AG08396 (cell line): ENCODE measurements at regions not wholly inside any gene's neighbourhood (a gene's known extent, or its start where the extent isn't known, plus 50 kb on each side); places are given as distances from the start of the nearest gene placed in this dataset.
A peak's percentile ranks its signal among the peaks of the same experiment; 100 is the strongest.
"Not testable (repeated sequence)": the region's sequence is repeated elsewhere in the genome, so short reads cannot be mapped to it uniquely, and the experiment has no call there.

Experiments
- DNase-seq: peaks from one replicate; pipeline ENCODE4 v3.0.0; 2012; ENCODE audit warnings: low spot score, mixed read lengths

DNA sequence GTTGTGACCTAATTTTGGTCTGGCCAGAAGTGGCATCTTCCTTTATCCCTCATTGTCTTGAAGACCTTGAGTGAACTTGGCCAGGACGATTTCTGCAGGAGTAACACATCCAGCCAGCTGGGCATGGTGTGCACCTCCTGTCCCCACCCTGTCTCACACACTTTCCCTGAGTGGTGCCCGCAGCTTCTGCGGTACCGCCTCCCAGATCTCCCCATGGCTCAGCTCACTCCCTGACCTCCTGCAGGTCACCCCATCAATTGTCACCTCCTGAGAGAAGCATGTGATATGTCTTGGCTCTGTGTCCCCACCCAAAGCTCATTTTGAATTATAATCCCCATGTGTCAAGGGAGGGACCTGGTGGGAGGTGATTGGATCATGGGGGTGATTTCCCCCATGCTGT is 50.2 kb upstream of the TP53I11 start:
- no peak for DNase-seq

DNA sequence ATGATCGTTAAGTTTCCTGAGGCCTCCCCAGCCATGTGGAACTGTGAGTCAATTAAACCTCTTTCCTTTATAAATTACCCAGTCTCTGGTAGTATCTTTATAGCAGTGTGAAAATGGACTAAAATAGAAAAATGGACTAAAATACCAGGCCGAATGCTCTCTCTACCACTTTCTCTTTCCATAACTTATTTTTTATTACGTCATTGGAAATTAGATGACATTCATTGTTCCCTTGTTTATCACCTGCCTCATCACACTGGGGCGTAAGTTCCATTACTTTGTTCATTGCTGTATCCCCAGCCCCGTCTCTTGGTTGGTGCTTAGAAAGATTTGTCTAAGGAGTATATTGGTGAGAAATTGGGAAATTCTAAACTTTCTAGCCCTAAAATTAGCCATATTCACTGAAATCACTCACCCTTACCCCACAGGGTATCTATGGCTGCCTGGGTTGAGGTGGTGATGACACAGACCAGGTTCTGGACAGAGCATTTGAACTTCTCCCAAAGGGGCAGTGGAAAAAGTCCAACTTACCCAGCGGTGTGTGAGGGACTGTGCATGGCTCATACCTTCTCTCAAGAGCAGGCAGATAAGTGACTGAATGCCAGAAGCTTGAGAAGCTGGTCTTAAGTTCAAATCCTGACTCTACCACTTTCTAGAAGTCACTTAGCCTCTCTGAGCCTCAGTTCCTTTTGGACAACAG is 50.9 kb upstream of the TP53I11 start:
- DNase-seq = no peak

DNA sequence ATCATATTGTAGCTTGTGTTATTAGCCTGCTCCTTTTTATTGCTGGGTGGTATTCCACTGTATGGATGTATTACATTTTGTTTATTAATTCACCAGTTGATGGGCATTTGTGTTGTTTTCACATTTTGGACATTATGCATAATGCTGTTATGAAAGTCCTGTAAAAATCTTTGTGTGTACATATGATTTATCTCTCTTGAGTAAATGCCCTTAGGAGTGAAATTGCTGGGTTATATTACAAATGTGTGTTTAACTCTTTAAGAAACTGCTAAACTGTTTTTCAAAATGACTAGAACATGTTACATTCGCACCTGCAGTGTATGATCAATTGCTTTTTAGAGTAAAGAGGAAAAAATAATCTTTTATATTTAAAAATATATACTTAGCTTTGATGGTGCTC is 54.4 kb upstream of the TP53I11 start:
- no peak for DNase-seq

DNA sequence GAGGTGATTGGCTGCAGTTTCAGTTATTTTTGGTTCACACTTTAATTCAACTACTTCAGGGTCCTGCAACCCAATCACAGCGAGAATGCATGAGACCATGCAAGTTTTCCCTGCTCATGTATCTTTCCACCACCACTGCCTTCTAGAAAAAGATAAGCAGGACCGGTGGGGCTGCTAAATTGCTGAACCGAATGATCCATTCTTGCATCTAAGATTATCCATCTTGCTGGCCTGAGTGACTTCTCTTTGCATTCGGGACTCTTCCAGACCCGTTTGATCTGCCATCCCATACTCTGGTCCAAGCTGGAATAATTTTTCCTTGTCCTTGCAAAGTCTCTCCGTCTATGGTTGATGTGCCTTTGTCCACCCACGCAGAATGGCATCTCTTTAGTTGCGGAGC is 56.3 kb upstream of the TP53I11 start:
- no peak for DNase-seq

DNA sequence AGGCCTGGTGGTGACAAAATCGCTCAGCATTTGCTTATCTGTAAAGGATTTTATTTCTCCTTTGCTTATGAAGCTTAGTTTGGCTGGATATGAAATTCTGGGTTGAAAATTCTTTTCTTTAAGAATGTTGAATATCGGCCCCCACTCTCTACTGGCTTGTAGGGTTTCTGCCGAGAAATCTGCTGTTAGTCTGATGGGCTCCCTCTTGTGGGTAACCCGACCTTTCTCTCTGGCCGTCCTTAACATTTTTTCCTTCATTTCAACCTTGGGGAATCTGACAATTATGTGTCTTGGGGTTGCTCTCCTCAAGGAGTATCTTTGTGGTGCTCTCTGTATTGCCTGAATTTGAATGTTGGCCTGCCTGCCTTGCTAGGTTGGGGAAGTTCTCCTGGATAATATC is 65.3 kb upstream of the TP53I11 start:
- not testable (repeated sequence) for DNase-seq

DNA sequence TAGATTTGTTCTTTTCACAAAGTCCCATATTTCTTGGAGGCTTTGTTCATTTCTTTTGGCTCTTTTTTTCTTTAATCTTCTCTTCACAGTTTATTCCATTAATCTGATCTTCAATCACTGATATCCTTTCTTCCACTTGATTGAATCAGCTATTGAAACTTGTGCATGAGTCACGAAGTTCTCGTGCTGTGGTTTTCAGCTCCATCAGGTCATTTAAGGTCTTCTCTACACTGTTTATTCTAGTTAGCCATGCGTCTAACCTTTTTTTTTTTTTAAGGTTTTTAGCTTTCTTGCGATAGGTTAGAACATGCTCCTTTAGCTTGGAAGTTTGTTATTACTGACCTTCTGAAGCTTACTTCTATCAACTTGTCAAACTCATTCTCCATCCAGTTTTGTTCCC is 65.8 kb upstream of the TP53I11 start:
- not testable (repeated sequence) for DNase-seq

DNA sequence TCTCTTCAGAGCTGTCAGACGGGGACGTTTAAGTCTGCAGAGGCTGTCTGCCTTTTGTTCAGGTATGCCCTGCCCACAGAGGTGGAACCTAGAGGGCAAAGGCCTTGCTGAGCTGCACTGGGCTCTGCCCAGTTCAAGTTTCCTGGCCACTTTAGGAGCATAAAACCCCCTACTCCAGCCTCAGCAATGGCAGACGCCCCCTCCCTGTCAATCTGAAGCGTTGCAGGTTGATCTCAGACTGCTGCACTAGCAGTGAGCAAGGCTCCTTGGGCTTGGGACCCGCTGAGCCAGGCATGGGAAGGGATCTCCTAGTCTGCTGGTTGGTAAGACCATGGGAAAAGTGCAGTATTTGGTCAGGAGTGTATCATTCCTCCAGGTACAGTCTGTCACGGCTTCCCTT is 66.6 kb upstream of the TP53I11 start:
- DNase-seq = no peak

DNA sequence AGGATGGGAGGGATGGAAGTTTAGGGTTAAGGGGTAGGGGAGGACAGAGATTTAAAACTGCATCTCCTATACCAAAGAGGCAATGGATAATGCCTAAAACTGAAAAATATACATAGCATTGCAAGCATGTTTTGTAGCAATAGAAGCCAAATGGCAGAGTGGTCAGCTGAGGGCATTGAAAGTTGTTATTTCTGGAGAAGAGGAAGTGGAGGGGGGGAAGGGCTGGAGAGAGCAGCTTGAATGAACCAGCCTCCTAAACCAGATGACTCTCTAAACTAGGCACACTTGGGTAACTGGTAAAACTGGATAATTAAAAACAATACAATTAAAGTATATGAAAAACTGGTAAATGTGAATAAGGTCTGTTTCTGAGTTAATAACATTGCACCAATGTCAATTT is 70.3 kb upstream of the TP53I11 start:
- no peak for DNase-seq

DNA sequence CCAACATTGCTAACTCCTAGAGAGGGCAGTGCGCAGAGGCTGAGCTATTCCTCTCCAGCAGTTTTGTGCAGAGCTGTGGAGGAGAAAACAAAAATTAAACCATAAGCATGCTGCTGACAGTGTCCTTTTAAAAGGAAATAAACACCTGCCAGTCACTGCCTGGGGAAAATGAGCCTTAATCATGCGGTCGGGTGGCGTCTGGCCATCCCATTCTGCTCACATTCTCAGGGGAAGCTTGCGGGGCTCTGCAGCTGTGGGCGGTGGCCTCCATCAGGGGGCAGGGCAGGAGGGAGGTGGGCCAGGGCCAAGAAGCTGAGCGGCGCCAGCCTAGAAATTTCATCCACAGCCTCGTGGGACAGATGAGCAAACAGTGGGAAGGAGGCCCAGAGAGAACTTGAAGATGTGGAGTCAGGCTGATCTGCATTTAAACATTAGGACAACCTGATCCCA is 71.0 kb upstream of the TP53I11 start:
- DNase-seq = peak; percentile 60

DNA sequence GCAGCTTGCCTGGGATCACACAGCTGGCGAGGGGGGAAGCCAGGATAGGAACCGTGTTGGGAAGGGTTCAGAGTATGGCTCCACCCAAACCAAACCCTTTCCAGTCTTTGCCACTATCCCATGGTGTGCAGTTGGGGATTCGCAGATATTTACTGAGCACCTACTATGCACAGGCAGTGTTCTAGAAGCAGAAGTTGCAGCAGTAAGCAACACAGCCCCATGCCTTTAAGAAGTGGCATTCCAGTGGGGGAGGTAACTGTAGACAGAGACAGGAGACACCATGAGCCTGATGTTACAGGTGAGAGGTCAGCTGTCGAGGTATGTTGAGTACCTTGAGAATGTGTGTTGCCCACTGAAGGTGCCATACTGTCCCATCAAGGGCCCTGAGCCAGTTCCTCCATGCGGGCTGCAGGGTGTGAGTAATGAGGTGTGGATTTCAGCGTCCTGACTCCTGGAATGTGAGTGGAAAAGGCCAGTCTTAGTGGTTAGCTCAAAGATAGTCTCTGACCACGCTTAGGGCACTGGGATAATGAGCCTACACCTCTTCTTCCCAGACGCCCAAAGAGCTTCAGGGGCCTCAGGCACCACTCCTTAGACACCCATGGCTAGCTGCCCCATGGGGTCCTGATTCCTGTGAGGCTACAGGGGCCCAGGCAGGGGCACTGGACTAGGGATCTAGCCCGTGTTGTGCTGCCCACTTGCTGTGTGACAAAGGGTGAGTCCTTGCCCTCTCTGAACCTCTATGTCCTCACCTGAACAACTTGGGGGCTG is 71.8 kb upstream of the TP53I11 start:
- DNase-seq = peak; percentile 49

DNA sequence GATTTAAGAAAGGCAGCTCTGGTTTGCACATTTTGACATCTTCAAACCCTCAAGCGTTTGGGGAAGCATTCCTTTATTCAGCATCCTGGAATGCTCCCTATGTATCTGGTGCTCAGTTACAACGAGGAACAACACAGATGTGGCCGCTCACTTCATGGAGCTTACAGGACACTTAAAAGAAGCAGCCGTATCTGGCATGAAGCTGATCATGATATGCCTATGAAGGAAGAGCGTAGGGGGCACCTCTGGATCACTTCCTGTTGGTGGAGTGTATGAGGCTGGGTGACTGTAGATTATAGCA is 72.3 kb upstream of the TP53I11 start:
- no peak for DNase-seq

DNA sequence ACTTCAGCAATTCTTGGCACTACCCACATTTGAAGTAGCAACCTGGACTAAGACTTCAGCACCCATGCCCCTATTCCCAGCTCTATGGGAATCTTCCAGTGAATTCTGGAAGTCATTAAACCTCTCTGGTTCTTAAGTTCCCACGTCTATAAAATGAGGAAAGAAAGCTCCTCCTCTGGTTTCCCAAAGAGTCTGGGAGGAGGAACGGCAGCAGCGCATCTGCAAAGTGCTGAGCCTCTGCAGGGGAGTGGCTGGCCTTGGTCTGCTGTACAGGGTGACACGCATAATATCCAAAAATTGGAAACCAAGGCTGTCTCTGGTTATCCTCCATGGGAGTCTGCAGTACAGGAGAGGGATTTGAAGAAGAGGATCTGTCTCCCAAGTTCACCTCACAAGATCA is 73.6 kb upstream of the TP53I11 start:
- no peak for DNase-seq

DNA sequence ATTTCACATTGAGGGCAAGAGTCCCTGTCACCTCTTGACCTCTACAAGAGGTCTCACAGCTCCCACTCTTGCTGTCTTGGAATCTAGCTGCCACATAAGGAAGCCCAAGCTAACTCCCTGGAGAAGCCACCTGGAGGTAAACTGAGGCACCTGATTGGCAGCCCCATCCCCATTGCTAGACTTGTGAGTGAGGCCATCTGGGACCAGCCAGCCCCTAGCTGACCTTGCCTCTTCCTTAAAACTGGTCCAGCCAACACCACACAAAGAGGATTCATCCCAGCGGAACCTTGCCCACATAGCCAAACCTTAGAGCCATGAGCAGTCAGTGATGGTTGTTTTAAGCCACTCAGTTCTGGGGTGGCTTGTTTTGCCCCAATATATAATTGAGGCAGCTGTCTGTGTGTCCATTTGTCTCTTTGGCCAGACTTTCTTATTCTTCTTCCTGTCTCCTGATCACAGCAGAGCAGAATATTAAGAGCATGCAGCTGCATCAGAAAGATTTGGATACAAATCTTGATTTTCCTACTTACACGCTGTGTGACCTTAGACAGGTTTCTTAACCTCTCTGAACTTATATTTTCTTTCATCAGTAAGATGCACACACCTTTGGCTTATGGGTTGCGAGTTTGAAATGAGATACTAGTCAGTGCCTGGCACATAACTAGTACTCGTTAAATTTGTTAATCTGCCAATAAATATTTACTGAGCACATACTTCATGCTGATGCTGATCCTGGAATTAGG is 74.3 kb upstream of the TP53I11 start:
- DNase-seq = no peak

DNA sequence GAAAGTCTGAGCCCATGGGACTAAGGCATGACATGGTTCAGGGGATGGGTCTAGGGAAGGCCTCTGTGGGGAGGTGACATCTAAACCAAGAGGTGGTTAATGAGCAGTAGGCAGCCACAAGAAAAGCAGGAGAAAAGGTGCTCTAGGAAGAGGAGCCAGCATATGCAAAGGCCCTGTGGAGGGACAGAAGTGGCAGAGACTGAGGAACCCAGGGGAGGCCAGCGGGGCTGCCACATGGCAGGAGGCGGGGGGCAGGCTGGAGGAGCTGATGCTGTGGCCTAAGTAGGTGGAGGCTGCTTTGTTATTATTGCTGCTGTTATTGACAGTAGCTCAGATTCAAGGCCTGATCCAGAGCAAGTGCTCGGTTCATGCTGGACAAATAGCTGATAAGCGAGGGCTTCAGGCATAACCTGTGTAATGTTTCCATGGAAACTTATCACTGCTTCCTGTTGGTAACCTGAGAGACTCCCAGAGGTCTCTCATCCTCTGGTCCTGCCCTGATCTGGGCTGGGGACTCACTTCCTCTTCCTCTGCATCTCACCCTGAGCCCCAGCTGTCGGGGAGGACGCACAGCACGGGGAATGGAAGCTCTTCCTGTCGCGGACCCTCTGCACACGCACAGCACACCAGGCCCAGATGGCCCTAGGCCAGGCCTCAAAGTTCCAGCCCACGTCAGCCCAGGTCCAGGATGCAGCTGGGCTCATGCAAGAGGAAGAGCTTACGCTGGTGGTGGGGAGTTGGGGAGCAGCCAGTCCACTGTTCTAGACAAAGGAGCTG is 75.2 kb upstream of the TP53I11 start:
- no peak for DNase-seq

DNA sequence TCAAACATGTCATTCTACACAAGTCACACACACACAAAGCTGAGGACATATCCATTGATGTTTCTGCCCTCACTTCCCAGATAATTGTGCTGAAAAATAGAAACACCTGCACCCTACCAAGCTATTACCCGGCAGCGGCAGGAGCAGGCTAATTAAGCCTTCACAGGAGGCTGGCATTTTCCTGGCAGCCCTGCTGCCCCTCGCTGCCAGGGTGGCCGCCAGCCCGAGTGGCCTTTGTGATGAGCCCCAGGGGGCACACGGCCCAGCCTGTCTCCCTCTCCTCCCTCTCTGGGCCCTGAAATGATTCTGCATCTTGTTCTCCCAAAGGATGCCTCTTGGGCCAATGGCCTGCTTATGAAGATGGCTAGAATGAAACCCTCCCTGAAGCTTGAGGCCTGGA is 76.2 kb upstream of the TP53I11 start:
- no peak for DNase-seq

DNA sequence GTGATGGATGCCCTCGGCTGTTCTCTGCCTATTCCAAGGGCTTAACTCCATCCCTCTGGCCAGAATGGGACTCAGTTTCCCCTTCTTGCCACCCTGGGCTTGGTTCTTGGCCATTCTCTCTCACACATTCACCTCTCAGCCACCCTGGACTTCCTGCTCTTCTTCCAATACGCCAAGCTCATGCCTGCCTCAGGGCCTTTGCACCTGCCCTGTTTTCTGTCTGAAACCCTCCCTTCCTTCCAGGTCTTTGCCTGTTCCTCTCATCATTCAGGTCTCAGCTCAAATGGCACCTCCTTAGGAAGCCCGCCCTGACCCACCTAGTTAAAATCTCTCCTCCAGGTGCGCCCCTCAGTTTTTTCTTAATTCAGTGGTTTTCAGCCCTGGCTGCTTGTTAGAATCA is 76.6 kb upstream of the TP53I11 start:
- no peak for DNase-seq

DNA sequence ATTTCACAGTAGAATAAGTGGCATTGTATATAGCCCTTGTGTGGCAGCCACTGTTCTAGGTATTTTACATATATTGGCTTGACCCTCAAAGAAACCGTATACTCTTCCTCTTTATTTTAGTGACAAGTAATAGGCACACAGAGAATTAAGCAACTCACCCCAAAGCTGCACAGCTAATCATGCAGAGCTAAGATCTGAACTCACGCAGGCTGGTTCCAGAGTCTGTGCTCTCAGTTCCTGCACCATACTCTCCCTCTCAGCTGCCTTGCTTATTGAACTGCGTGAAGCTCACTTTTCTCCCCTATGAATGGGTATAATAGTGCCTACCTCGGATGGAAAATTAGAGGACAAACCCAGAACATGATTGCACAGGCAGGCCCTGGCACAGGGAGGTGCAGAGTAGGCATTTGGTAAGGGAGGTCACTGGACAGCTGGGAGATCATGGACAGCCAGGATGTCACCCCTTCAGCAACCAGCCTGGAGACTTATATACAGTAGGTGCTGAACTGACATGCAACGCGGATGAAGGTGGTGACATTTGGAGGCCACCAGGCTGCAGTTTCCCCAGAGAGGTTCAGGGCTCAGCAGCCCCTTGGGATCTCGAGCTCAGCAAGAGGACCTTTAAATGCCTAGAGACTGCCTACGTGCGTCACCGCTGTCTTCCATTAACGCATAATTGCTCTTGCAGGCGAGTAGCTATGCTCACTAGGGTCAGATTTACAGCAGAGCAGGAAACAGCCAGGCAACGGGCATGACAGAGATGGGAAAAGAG is 78.4 kb upstream of the TP53I11 start:
- no peak for DNase-seq

DNA sequence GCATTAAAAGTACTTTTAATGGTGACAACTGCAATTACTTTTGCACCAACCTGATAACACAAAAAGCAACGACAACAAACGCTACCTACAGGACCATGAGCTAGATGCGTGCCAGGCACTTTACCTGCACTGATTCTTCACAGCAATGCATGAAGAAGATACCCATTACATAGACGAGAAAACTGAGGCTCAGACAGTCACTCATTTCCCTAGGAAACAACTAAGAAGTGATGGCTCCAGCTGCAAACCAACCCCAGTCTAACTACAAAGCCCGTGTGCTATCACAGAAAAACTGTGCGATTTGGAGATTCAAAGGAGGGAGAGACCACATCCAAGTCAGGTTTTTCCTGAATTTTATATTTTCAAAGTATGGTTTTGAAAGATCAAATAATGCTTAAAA is 80.1 kb upstream of the TP53I11 start:
- DNase-seq = no peak

DNA sequence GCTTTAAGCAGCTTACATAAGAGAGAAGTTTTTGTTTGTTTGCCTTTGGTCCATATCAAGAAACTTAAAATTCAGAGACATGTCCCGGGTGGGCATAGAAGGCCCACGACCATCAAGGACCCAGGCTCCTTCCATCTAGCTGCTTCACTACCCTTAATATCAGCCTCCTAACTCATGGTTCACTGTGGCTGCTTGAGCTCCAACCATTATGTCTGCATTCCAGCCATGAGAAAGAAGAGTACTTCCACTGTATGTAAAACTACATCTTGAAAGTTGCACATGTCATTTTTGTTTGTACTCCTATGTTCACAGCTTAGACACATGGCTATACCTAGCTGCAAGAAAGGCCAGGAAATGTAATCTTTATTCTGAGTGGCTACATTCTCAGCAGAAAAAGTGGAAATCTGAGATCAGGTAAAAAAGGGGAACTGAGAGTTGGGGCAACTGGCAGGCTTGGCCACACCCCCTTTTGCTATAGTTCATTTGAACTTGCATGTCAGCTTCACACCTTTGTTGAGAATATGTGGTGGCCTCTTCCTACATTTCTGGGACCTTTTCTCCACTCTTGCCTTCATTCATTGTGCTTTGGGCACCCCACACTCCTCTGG is 81.3 kb upstream of the TP53I11 start:
- DNase-seq = no peak

DNA sequence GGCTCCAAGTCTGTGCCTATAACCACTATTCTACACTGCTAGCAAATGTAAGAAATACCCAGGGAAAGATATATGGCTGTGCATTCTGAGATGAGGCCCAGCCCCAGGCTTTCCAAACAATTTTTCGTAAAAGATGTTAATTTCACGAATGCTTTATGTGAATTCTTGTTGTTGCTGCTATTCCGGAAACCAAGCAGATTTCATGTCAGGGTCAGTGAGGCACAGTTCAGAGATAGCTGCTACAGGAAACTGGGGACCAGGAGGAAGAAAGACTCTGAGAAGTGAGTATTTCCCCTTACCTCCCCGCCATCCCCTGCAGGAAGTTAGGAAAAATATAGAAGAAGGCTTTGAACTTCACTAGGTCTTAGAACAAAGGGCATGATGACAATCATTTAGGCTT is 84.7 kb upstream of the TP53I11 start:
- no peak for DNase-seq

DNA sequence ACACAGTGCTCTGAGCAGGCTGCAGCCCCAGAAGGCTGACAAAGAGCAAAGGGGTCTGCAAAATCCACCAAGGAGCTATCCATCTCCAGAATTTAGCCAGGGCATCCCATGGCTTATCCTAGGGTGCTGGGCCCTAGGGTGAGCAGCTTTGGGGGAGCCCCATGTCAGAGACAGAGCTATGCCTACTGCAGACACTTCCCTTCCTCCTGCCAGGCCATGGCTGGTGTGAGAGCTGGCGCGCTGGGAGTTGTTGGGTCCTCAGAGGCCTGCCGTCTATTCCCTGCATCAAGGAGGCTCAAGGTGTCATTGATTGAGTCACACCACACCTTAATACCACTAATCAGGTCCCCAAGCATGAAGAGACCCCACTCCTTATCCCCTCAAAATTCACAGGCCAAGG is 85.3 kb upstream of the TP53I11 start:
- DNase-seq = no peak
